22Rv1 (cell line): ENCODE measurements at regions not wholly inside any gene's neighbourhood (a gene's known extent, or its start where the extent isn't known, plus 50 kb on each side); places are given as distances from the start of the nearest gene placed in this dataset.
"Not testable (repeated sequence)": the region's sequence is repeated elsewhere in the genome, so short reads cannot be mapped to it uniquely, and the experiment has no call there.

Experiments
- H3K27ac ChIP-seq: fragments of 450-650 bp; 2 replicates; pipeline ENCODE4 v1.5.1; 2017
- CTCF ChIP-seq: fragments of 450-650 bp; IDR thresholded peaks from 2 replicates; pipeline ENCODE4 v1.5.1; 2017; ENCODE audit warnings: mild to moderate bottlenecking
- ZFX ChIP-seq: fragments of 450-650 bp; IDR thresholded peaks from 2 replicates; pipeline ENCODE4 v1.6.1; 2017; ENCODE audit warnings: antibody characterized with exemption, borderline replicate concordance

- no peak for TF ChIP-seq ZFX
- TF ChIP-seq CTCF, result no peak
- no peak overlapping the region for H3K27ac ChIP-seq
These were observed 145.5 kb upstream of the ARG1 start for GRCh38 chr6:131427434-131428058.

DNA sequence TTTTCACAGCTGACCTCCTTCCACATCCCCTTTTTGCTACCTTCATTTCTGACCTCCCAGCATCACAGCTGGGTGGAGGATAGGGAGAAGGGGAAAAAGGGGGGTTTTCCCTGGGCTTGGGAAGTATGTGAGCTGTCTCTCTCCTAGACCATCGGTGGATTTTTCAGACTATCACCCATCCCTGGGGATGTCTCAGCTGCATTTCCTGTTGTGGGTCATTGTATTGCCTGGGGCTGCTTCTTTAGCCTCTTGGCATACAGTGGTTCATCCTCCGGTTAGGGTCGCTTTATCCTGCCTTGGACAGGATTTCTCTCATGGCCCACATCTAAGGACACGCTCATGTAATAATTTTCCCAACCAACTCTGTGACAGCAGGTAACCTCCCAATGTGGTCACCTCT, 142.5 kb upstream of the ARG1 start:
- TF ChIP-seq CTCF, result no peak
- no peak for TF ChIP-seq ZFX
- H3K27ac ChIP-seq, result no peak overlapping the region

GRCh38 chr6:131431718-131432117, 141.3 kb upstream of the ARG1 start:
- TF ChIP-seq CTCF (no peak), ZFX (no peak)
- H3K27ac ChIP-seq, result no peak overlapping the region

DNA sequence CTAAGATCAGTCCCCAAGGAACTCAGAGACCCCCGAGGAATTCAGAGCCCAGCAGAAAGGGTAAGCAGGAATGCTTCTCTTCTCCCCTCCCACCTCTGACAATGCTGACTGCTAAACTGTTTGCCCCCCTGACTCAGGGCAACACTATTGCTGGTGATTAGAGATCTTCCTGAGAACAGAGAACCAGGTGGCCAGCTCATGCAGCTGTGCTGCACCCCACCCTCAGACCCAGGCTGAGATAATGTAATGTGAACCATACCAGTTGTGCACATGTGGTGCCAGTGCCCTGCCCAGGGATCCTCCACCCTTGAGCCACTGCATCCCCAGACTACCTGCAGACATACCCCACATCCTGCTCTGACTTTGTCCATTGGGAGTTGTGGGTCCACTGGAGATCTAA, 139.1 kb upstream of the ARG1 start:
- H3K27ac ChIP-seq, result no peak overlapping the region
- TF ChIP-seq ZFX (no peak), CTCF (no peak)

GRCh38 chr6:131436358-131436757, 136.7 kb upstream of the ARG1 start:
- TF ChIP-seq ZFX (no peak), CTCF (no peak)
- H3K27ac ChIP-seq, result no peak overlapping the region

DNA sequence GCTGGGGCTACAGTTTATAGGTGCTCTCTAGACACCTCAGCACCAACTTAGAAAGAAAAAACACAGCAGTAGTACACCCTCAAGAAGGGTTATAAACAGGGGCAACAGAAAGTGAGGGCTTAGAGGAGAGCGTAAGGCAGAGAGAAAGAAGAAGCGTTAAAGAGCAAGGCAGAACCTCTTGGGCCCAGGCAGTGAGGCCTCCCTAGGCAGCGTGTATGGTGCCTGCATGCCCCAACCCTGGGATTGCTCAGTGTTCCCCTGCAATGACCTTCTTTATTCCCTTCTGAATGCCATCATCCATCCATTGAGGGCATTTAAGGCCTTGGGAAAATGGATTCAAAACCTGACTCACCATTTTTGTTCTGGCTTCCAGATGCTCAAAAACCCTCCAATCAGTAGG, 130.0 kb upstream of the ARG1 start:
- TF ChIP-seq ZFX, result no peak
- TF ChIP-seq CTCF, result no peak
- H3K27ac ChIP-seq, result no peak overlapping the region

- no peak overlapping the region for H3K27ac ChIP-seq
- no peak for TF ChIP-seq ZFX
These were observed 129.5 kb upstream of the ARG1 start for GRCh38 chr6:131443514-131443913.

DNA sequence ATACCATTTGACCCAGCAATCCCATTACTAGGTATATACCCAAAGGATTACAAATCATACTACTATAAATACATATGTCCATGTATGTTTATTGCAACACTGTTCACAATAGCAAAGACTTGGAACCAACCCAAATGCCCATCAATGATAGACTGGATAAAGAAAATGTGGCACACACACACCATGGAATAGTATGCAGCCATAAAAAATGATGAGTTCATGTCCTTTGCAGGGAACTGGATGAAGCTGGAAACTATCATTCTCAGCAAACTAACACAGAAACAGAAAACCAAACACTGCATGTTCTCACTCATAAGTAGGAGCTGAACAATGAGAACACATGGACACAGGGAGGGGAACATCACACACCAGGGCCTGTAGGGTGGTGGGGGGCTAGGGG, 127.7 kb upstream of the ARG1 start:
- H3K27ac ChIP-seq, result not testable (repeated sequence)
